ENCODE measurements at regions not wholly inside any gene's neighbourhood (a gene's known extent, or its start where the extent isn't known, plus 50 kb on each side); places are given as distances from the start of the nearest gene placed in this dataset.

- no peak overlapping the region for H3K4me3 ChIP-seq (replicated peaks; ENCODE audit: insufficient read depth, low read length)
- no peak for DNase-seq (ENCODE audit: low read depth in 1 of 2, low spot score in 1 of 2)
- H3K27me3 ChIP-seq (ENCODE audit: insufficient read depth, poor library complexity, severe bottlenecking), result no peaks in the 10 kb centered on the region
- peak; percentile 59; the same call in 1 of the 2 replicates for TF ChIP-seq SPI1 (IDR thresholded peaks at IDR 0.05; ENCODE audit: borderline replicate concordance, low read depth)
- TF ChIP-seq CTCF (IDR thresholded peaks at IDR 0.05; ENCODE audit: insufficient read depth, low read length), result no peak
- H3K27ac ChIP-seq (replicated peaks), result no peak overlapping the region
These were observed 189.4 kb downstream of the ARL4C start for GRCh38 chr2:234307322-234307961.

- Histone ChIP-seq H3K27ac (replicated peaks) (no peak overlapping the region), H3K4me3 (replicated peaks; ENCODE audit: insufficient read depth, low read length) (no peak overlapping the region), H3K27me3 (ENCODE audit: insufficient read depth, poor library complexity, severe bottlenecking) (no peaks in the 10 kb centered on the region)
- TF ChIP-seq CTCF (IDR thresholded peaks at IDR 0.05; ENCODE audit: insufficient read depth, low read length) (no peak), SPI1 (IDR thresholded peaks at IDR 0.05; ENCODE audit: borderline replicate concordance, low read depth) (no peak), REST (IDR thresholded peaks at IDR 0.05; ENCODE audit: insufficient replicate concordance, low read depth) (no peak), POLR2AphosphoS5 (IDR thresholded peaks at IDR 0.05; ENCODE audit: low read depth) (no peak)
- no peak for DNase-seq (ENCODE audit: low read depth in 1 of 2, low spot score in 1 of 2)
These were observed 190.3 kb downstream of the ARL4C start for GRCh38 chr2:234306426-234307173.

GRCh38 chr2:234305846-234306245 is 191.0 kb downstream of the ARL4C start:
- TF ChIP-seq GABPA (IDR thresholded peaks at IDR 0.05; ENCODE audit: low read depth), result no peak
- no peak for TF ChIP-seq CTCF (IDR thresholded peaks at IDR 0.05; ENCODE audit: insufficient read depth, low read length)
- TF ChIP-seq REST (IDR thresholded peaks at IDR 0.05; ENCODE audit: insufficient replicate concordance, low read depth), result no peak
- no peak for TF ChIP-seq POLR2AphosphoS5 (IDR thresholded peaks at IDR 0.05; ENCODE audit: low read depth)
- TF ChIP-seq SPI1 (IDR thresholded peaks at IDR 0.05; ENCODE audit: borderline replicate concordance, low read depth), result no peak
- H3K4me3 ChIP-seq (replicated peaks; ENCODE audit: insufficient read depth, low read length), result no peak overlapping the region
- H3K27me3 ChIP-seq (ENCODE audit: insufficient read depth, poor library complexity, severe bottlenecking), result no peaks in the 10 kb centered on the region
- no peak for DNase-seq (ENCODE audit: low read depth in 1 of 2, low spot score in 1 of 2)
- no peak overlapping the region for H3K27ac ChIP-seq (replicated peaks)
